ENCODE measurements at regions not wholly inside any gene's neighbourhood (a gene's known extent, or its start where the extent isn't known, plus 50 kb on each side); places are given as distances from the start of the nearest gene placed in this dataset.
"Not testable (repeated sequence)": the region's sequence is repeated elsewhere in the genome, so short reads cannot be mapped to it uniquely, and the experiment has no call there.

- no peak for DNase-seq (ENCODE audit: low read depth in 1 of 2, low spot score in 1 of 2)
Measured at GRCh38 chr5:174532455-174533453, 191.6 kb upstream of the MSX2 start.

- no peak for DNase-seq (ENCODE audit: low read depth in 1 of 2, low spot score in 1 of 2)
Measured at GRCh38 chr5:174533751-174534241, 190.6 kb upstream of the MSX2 start.

GRCh38 chr5:174535669-174536068 lies 188.7 kb upstream of the MSX2 start:
- DNase-seq (ENCODE audit: low read depth in 1 of 2, low spot score in 1 of 2), result no peak

- DNase-seq (ENCODE audit: low read depth in 1 of 2, low spot score in 1 of 2), result not testable (repeated sequence)
Measured at GRCh38 chr5:174539823-174540222, 184.6 kb upstream of the MSX2 start.

GRCh38 chr5:174542037-174542436 lies 182.3 kb upstream of the MSX2 start:
- DNase-seq (ENCODE audit: low read depth in 1 of 2, low spot score in 1 of 2), result no peak

- no peak for DNase-seq (ENCODE audit: low read depth in 1 of 2, low spot score in 1 of 2)
Measured at GRCh38 chr5:174542471-174542870, 181.9 kb upstream of the MSX2 start.

GRCh38 chr5:174545926-174546325 lies 178.5 kb upstream of the MSX2 start:
- no peak for DNase-seq (ENCODE audit: low read depth in 1 of 2, low spot score in 1 of 2)

GRCh38 chr5:174547814-174548213 lies 176.6 kb upstream of the MSX2 start:
- DNase-seq (ENCODE audit: low read depth in 1 of 2, low spot score in 1 of 2), result no peak

GRCh38 chr5:174549254-174549653 lies 175.1 kb upstream of the MSX2 start:
- DNase-seq (ENCODE audit: low read depth in 1 of 2, low spot score in 1 of 2), result no peak

GRCh38 chr5:174550026-174550425 lies 174.4 kb upstream of the MSX2 start:
- no peak for DNase-seq (ENCODE audit: low read depth in 1 of 2, low spot score in 1 of 2)

- no peak for DNase-seq (ENCODE audit: low read depth in 1 of 2, low spot score in 1 of 2)
Measured at GRCh38 chr5:174552428-174552827, 172.0 kb upstream of the MSX2 start.

- DNase-seq (ENCODE audit: low read depth in 1 of 2, low spot score in 1 of 2), result no peak
Measured at GRCh38 chr5:174553556-174553955, 170.8 kb upstream of the MSX2 start.

- no peak for DNase-seq (ENCODE audit: low read depth in 1 of 2, low spot score in 1 of 2)
Measured at GRCh38 chr5:174555726-174556125, 168.7 kb upstream of the MSX2 start.

- DNase-seq (ENCODE audit: low read depth in 1 of 2, low spot score in 1 of 2), result no peak
Measured at GRCh38 chr5:174556756-174557155, 167.6 kb upstream of the MSX2 start.

GRCh38 chr5:174558190-174558589 lies 166.2 kb upstream of the MSX2 start:
- DNase-seq (ENCODE audit: low read depth in 1 of 2, low spot score in 1 of 2), result no peak

GRCh38 chr5:174559141-174559540 lies 165.2 kb upstream of the MSX2 start:
- DNase-seq (ENCODE audit: low read depth in 1 of 2, low spot score in 1 of 2), result no peak

GRCh38 chr5:174559566-174560090 lies 164.8 kb upstream of the MSX2 start:
- no peak for DNase-seq (ENCODE audit: low read depth in 1 of 2, low spot score in 1 of 2)

- no peak for DNase-seq (ENCODE audit: low read depth in 1 of 2, low spot score in 1 of 2)
Measured at GRCh38 chr5:174560861-174561260, 163.5 kb upstream of the MSX2 start.

GRCh38 chr5:174563040-174563439 lies 161.3 kb upstream of the MSX2 start:
- not testable (repeated sequence) for DNase-seq (ENCODE audit: low read depth in 1 of 2, low spot score in 1 of 2)

GRCh38 chr5:174563899-174564298 lies 160.5 kb upstream of the MSX2 start:
- DNase-seq (ENCODE audit: low read depth in 1 of 2, low spot score in 1 of 2), result no peak

- DNase-seq (ENCODE audit: low read depth in 1 of 2, low spot score in 1 of 2), result no peak
Measured at GRCh38 chr5:174567506-174568141, 156.8 kb upstream of the MSX2 start.

GRCh38 chr5:174570662-174571061 lies 153.7 kb upstream of the MSX2 start:
- DNase-seq (ENCODE audit: low read depth in 1 of 2, low spot score in 1 of 2), result no peak

Data from activated T-helper 1 cell treated with anti-CD3 and anti-CD28 coated beads, Interleukin-2, amount 50 U/mL, for 16 hours (primary cell).